A549 (cell line): ENCODE measurements at regions not wholly inside any gene's neighbourhood (a gene's known extent, or its start where the extent isn't known, plus 50 kb on each side); places are given as distances from the start of the nearest gene placed in this dataset.

ENCODE experiments used
- ATAC-seq, 2 experiments: fragments of 200-7000 bp in 1 of 2; fragments of >200 bp in 1 of 2; cut with Nextera tagmentation in 1 of 2; cut with Tn5 transposase in 1 of 2; 3 replicates each; pipeline versions ENCODE4 v1.8.0 to v1.9.1; 2018 to 2020; ENCODE audit warnings: mild to moderate bottlenecking in 1 of 2, moderate library complexity in 1 of 2
- CTCF ChIA-PET: fragments of 300-600 bp; sonication (Branson Sonifier 250); formaldehyde crosslinking; extraction: SDS; loops from one replicate; lab custom pipeline; 2021; ENCODE audit warnings: antibody characterized with exemption, inconsistent platforms; lab: Yijun Ruan, JAX
- POLR2A ChIA-PET: fragments of 350-600 bp; formaldehyde crosslinking; extraction: SDS; loops from one replicate; lab custom pipeline; 2021; ENCODE audit warnings: antibody characterized with exemption, inconsistent platforms; lab: Yijun Ruan, JAX
- DNase-seq, 2 experiments: peaks; one replicate each; pipeline versions ENCODE4 v3.0.0 to v3.0.0-alpha.2; 2011 to 2016; ENCODE audit warnings: low read depth in 1 of 2, low spot score in 1 of 2
- FAIRE-seq: peaks from 2 replicates; lab custom pipeline; 2011; peaks lifted over from hg19 to GRCh38; lab: Jason Lieb, UNC
- H3K27ac ChIP-seq, 2 experiments: fragments of >200 bp; sonication (Bioruptor Twin); formaldehyde crosslinking; 3 replicates each; pipeline ENCODE4 v1.5.1; 2016 to 2017
- H3K4me1 ChIP-seq: fragments of >200 bp; sonication (Bioruptor Twin); formaldehyde crosslinking; 3 replicates; pipeline ENCODE4 v1.6.1; 2016
- H3K4me2 ChIP-seq: fragments of >200 bp; sonication (Bioruptor Twin); formaldehyde crosslinking; 3 replicates; pipeline ENCODE4 v1.6.1; 2016
- H3K4me3 ChIP-seq: fragments of >200 bp; sonication (Bioruptor Twin); formaldehyde crosslinking; 3 replicates; pipeline ENCODE4 v1.5.1; 2016
- H3K9me3 ChIP-seq: fragments of >200 bp; sonication (Bioruptor Twin); formaldehyde crosslinking; 3 replicates; pipeline ENCODE4 v1.6.1; 2016
- ATOH8 ChIP-seq: fragments of 250-450 bp; sonication (Bioruptor Pico); IDR thresholded peaks from 2 replicates; pipeline ENCODE4 v1.5.0; 2020; ENCODE audit warnings: low read depth, mild to moderate bottlenecking, moderate library complexity
- BCL3 ChIP-seq: fragments of >200 bp; sonication (Bioruptor Twin); formaldehyde crosslinking; IDR thresholded peaks from 3 replicates; pipeline ENCODE4 v1.6.1; 2016
- CHD2 ChIP-seq: fragments of 150-350 bp; IDR thresholded peaks from 2 replicates; pipeline ENCODE4 v1.6.1; 2014; ENCODE audit warnings: low read length; ENCODE audit not compliant: partially characterized antibody
- CHD4 ChIP-seq: fragments of 200-600 bp; sonication (generic); IDR thresholded peaks from 2 replicates; pipeline ENCODE4 v1.6.1; 2016; ENCODE audit warnings: antibody characterized with exemption, mild to moderate bottlenecking, borderline replicate concordance
- E2F6 ChIP-seq: IDR thresholded peaks from 2 replicates; pipeline ENCODE4 v1.6.1; 2012; ENCODE audit warnings: low read depth, borderline replicate concordance
- EHMT2 ChIP-seq: fragments of 200-600 bp; sonication (generic); IDR thresholded peaks from 2 replicates; pipeline ENCODE4 v1.6.1; 2016; ENCODE audit warnings: antibody characterized with exemption, low read depth, mild to moderate bottlenecking, moderate library complexity
- ELK1 ChIP-seq: fragments of 150-350 bp; IDR thresholded peaks from 2 replicates; pipeline ENCODE4 v1.6.1; 2014; ENCODE audit warnings: low read depth, mild to moderate bottlenecking, low read length
- ESRRA ChIP-seq: fragments of 150-350 bp; IDR thresholded peaks from 2 replicates; pipeline ENCODE4 v1.6.1; 2014; ENCODE audit warnings: mild to moderate bottlenecking, low read length, borderline replicate concordance
- FOSB ChIP-seq: fragments of 250-450 bp; sonication (Bioruptor Pico); IDR thresholded peaks from 2 replicates; pipeline ENCODE4 v1.5.0; 2020; ENCODE audit warnings: mild to moderate bottlenecking, moderate library complexity
- FOXS1 ChIP-seq: fragments of 250-450 bp; sonication (Bioruptor Pico); IDR thresholded peaks from 2 replicates; pipeline ENCODE4 v1.5.0; 2020; ENCODE audit warnings: mild to moderate bottlenecking, moderate library complexity
- MAZ ChIP-seq: fragments of 150-350 bp; IDR thresholded peaks from 2 replicates; pipeline ENCODE4 v1.6.1; 2014; ENCODE audit warnings: antibody characterized with exemption, low read depth, low read length, borderline replicate concordance
- PBX3 ChIP-seq: IDR thresholded peaks from 2 replicates; pipeline ENCODE4 v1.6.1; 2012
- POLR2A ChIP-seq: IDR thresholded peaks from 2 replicates; pipeline ENCODE4 v1.6.1; 2012; ENCODE audit warnings: mild to moderate bottlenecking, low read length
- RAD21 ChIP-seq, 2 experiments: fragments of >200 bp in 1 of 2; sonication (Bioruptor Twin) in 1 of 2; formaldehyde crosslinking in 1 of 2; IDR thresholded peaks in 1 of 2; conservative IDR thresholded peaks in 1 of 2; 2 replicates in 1 of 2; 3 replicates in 1 of 2; pipeline ENCODE4 v1.6.1; 2012 to 2018; ENCODE audit warnings: inconsistent platforms in 1 of 2
- RCOR1 ChIP-seq: fragments of 150-350 bp; IDR thresholded peaks from 2 replicates; pipeline ENCODE4 v1.6.1; 2014; ENCODE audit warnings: antibody characterized with exemption, low read length, low read depth
- REST ChIP-seq: fragments of 200-600 bp; sonication (generic); IDR thresholded peaks from 2 replicates; pipeline ENCODE4 v1.6.1; 2016; ENCODE audit warnings: antibody characterized with exemption, mild to moderate bottlenecking, moderate library complexity
- RFX5 ChIP-seq: fragments of 450-650 bp; IDR thresholded peaks from 2 replicates; pipeline ENCODE4 v1.7.1; 2014; ENCODE audit warnings: antibody characterized with exemption, mild to moderate bottlenecking, moderate library complexity
- RNF2 ChIP-seq: fragments of 200-600 bp; sonication (generic); IDR thresholded peaks from 2 replicates; pipeline ENCODE4 v1.6.1; 2016; ENCODE audit warnings: low read depth, mild to moderate bottlenecking, antibody characterized with exemption, moderate library complexity, borderline replicate concordance
- USF2 ChIP-seq: fragments of 450-650 bp; IDR thresholded peaks from 2 replicates; pipeline ENCODE4 v1.6.1; 2014; ENCODE audit warnings: antibody characterized with exemption
- ZFP36 ChIP-seq: fragments of 450-650 bp; IDR thresholded peaks from 2 replicates; pipeline ENCODE4 v1.6.1; 2014; ENCODE audit warnings: borderline replicate concordance; ENCODE audit not compliant: partially characterized antibody
- WGBS: methylation state at CpG from one replicate; pipeline ENCODE4 v1.1.6; 2017; ENCODE audit errors: missing lambda C conversion rate; 5-methylcytosine and 5-hydroxymethylcytosine counted together

- ChIA-PET POLR2A (no interaction called here), CTCF (no interaction called here)
- 31% methylated on average over 7 of the region's 8 CpGs for WGBS
Observed at GRCh38 chr4:116223040-116223732, 862.2 kb downstream of the TRAM1L1 start.

GRCh38 chr4:116217781-116218180, 867.6 kb downstream of the TRAM1L1 start:
- H3K9me3 ChIP-seq: no peaks in the 10 kb centered on the region
- ATAC-seq (no peak), DNase-seq (no peak), FAIRE-seq (no peak)
- H3K4me1 ChIP-seq: no peaks in the 10 kb centered on the region
- H3K27ac ChIP-seq: no peak overlapping the region
- TF ChIP-seq ELK1 (no peak), CHD2 (no peak), RFX5 (no peak), BCL3 (no peak), FOXS1 (no peak), RAD21 (conservative IDR thresholded peaks at IDR 0.05 in 1 of 2, IDR thresholded peaks at IDR 0.05 in 1 of 2) (no peak), ATOH8 (no peak), CHD4 (no peak), E2F6 (no peak), USF2 (no peak)
- 10% methylated on average over 2 of the region's 2 CpGs for WGBS
- ChIA-PET CTCF (no interaction called here), POLR2A (no interaction called here)
- H3K4me3 ChIP-seq: no peak overlapping the region
- H3K4me2 ChIP-seq: no peak overlapping the region

More at GRCh38 chr4:116223040-116223732, 862.2 kb downstream of the TRAM1L1 start:
- no peak for FAIRE-seq
- H3K27ac ChIP-seq: no peak overlapping the region
- no peak for DNase-seq
- H3K4me3 ChIP-seq: no peak overlapping the region
- no peaks in the 10 kb centered on the region for H3K9me3 ChIP-seq
- no peak for TF ChIP-seq POLR2A
- TF ChIP-seq ESRRA: no peak
- TF ChIP-seq MAZ: no peak
- no peaks in the 10 kb centered on the region for H3K4me1 ChIP-seq
- H3K4me2 ChIP-seq: no peak overlapping the region
- ATAC-seq: no peak

GRCh38 chr4:116215622-116216021, 869.8 kb downstream of the TRAM1L1 start:
- ATAC-seq (no peak), DNase-seq (no peak), FAIRE-seq (no peak)
- ChIA-PET POLR2A (no interaction called here), CTCF (no interaction called here)
- no peak overlapping the region for H3K27ac ChIP-seq
- 57% methylated on average over 1 of the region's 1 CpG for WGBS
- H3K4me2 ChIP-seq: no peak overlapping the region
- no peak overlapping the region for H3K4me3 ChIP-seq
- no peaks in the 10 kb centered on the region for H3K9me3 ChIP-seq
- no peaks in the 10 kb centered on the region for H3K4me1 ChIP-seq
- TF ChIP-seq RCOR1: no peak
- no peak for TF ChIP-seq RNF2
- no peak for TF ChIP-seq FOXS1
- no peak for TF ChIP-seq PBX3
- TF ChIP-seq E2F6: no peak
- no peak for TF ChIP-seq FOSB (CRISPR knock-in tag)
- no peak for TF ChIP-seq EHMT2
- no peak for TF ChIP-seq ELK1
- no peak for TF ChIP-seq REST
- TF ChIP-seq ZFP36: no peak
